GM03348 (cell line): ENCODE measurements at regions not wholly inside any gene's neighbourhood (a gene's known extent, or its start where the extent isn't known, plus 50 kb on each side); places are given as distances from the start of the nearest gene placed in this dataset.
"Not testable (repeated sequence)": the region's sequence is repeated elsewhere in the genome, so short reads cannot be mapped to it uniquely, and the experiment has no call there.

Experiments
- DNase-seq: peaks from one replicate; pipeline ENCODE4 v3.0.0; 2012; ENCODE audit warnings: low spot score

- peak; percentile 48 for DNase-seq
These were observed 943.2 kb downstream of the MCTP2 start for GRCh38 chr15:95174301-95175259.

- DNase-seq, result no peak
These were observed 944.7 kb downstream of the MCTP2 start for GRCh38 chr15:95175914-95176658.

DNA sequence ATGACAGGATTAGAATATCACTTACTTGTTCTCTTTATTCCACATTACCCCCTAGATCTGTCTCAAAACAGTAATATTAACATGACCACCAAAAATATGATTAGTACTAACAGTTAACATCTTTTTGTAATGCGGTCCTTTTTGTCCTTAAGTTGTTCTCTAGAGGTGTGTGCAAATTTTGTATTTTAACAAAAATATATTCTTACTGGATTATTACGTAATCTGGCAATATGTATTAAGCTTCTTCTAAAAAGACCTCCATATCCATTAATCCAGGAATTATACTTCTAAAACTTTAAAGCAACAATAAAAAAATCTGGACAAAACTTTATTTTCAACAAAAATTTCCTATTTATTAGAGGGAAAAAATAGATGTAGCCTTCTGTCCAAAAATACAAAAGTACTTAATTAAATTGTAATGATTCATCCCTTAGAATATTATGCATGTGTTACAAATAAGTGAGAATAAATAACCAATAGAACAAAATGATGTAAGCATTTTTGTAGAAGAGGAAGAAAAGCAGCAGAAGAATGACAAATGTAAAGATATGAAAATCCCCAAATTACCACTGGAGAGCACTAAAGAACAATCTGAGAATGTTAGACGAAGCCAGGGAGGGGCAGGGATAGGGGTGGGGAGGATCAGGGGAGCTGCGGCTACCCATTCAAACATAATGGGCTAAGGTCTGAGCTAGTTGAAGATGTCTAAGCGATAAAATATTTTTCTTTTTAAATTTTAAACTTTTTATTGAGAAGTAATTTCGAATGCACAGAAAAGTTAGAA, 945.6 kb downstream of the MCTP2 start:
- no peak for DNase-seq

GRCh38 chr15:95180530-95180929, 949.2 kb downstream of the MCTP2 start:
- no peak for DNase-seq

GRCh38 chr15:95182091-95182490, 950.7 kb downstream of the MCTP2 start:
- no peak for DNase-seq

- DNase-seq, result no peak
These were observed 961.6 kb downstream of the MCTP2 start for GRCh38 chr15:95192923-95193322.

- no peak for DNase-seq
These were observed 963.4 kb downstream of the MCTP2 start for GRCh38 chr15:95194746-95195145.

GRCh38 chr15:95196176-95196915, 965.0 kb downstream of the MCTP2 start:
- DNase-seq, result no peak

DNA sequence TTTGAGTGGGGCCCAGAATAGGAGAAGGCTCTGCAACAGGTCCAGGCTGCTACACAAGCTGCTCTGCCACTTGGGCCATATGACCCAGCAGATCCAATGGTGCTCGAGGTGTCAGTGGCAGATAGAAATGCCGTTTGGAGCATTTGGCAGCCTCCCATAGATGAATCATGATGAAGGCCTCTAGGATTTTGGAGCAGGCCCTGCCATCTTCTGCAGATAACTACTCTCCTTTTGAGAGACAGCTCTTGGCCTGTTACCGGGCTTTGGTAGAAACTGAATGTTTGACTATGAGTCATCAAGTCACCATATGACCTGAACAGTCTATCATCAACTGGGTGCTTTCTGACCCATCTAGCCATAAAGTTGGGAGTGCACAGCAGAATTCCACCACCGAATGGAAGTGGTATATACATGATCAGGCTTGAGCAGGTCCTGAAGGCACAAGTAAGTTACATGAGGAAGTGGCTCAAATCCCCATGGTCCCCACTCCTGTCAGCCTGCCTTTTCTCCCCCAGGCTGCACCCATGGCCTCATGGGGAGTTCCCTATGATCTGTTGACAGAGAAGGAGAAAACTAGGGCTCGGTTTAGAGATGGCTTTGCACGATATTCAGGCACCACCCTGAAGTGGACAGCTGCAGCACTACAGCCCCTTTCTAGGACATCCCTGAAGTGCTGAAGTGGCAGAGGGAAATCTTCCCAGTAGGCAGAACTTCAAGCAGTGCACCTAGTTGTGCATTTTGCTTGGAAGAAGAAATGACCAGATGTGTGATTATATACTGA, 971.4 kb downstream of the MCTP2 start:
- DNase-seq, result peak; percentile 4

DNA sequence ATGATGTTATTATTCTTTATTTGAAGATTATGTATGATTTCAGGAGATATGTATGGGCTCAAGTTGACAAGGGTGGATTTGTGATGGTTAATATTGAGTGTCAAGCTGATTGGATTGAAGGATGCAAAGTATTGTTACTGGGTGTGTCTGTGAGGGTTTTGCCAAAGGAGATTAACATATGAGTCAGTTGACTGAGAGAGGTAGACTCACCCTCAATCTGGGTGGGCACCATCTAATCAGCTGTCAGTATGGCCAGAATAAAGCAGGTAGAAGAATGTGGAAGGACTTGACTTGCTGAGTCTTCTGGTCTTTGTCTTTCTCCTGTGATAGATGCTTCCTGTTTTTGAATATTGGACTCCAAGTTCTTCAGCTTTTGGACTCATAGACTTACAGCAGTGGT, 973.7 kb downstream of the MCTP2 start:
- DNase-seq, result no peak

DNA sequence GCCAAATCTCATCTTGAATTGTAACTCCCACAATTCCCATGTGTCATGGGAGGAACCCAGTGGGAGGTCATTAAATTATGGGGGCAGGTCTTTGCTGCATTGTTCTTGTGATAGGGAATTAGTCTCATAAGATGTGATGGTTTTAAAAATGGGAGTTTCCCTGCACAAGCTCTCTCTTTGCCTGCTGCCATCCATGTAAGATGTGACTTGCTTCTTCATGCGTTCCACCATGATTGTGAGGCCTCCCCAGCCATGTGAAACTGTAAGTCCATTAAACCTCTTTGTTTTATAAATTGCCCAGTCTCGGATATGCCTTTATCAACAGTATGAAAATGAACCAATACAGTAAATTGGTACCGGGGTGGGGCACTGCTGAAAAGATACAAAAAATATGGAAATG, 974.5 kb downstream of the MCTP2 start:
- not testable (repeated sequence) for DNase-seq

DNA sequence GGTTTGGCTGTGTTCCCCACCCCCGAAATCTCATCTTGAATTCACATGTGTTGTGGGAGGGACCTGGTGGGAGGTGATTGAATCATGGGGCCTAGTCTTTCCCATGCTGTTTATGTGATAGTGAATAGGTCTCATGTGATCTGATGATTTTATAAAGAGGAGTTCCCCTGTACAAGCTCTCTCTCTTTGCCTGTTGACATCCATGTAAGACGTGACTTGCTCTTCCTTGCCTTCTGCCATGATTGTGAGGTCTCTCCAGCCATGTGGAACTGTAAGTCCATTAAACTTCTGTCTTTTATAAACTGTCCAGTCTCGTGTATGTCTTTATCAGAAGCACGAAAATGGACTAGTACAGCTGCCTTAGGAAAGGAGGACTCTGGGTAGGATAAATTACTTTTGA, 976.7 kb downstream of the MCTP2 start:
- no peak for DNase-seq

GRCh38 chr15:95208988-95209387, 977.6 kb downstream of the MCTP2 start:
- DNase-seq, result peak; percentile 3

DNA sequence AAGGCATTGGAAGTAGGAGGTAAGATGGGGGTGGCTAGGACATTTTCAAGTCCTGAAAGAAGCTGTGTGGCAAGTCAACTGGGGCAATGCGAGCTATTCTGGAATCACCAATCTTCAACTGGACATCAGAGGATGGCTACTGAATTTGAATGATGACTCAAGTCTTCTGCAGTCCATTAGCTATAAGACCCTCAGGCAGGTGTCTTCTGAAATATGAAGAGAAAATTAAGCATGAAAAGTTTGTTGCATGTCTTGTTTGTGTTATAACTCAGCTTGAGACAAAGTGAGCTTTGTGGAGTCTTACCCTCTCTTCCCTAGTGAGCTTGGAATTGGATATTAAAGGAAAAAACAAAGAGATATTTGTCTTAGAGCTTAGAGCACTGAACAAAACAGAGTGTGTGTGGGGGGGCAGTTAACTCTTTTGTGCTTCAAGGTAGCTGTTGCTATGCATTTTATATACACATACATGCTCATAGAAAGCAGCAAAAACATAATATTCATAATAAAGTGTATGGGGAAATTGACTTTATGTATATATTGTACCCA, 979.1 kb downstream of the MCTP2 start:
- DNase-seq, result no peak

GRCh38 chr15:95215017-95215416, 983.7 kb downstream of the MCTP2 start:
- DNase-seq, result no peak

DNA sequence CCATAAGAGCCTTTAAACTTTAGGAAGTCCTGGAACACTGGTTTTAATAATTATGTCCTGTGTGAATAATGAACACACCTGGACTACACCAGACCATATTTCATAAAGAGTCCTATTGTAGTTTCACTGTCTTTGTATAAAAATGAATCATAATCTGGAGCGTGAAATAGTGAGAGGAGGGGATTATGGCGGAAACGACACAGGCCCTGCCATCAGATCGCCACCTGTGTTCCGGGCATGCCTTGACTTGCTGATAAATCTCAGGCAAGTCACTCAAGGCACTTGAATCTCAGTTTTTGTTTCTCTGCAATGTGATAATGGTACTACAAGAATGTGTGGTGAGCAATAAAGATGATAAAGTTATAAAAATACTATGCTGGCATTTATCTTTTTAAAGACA, 995.5 kb downstream of the MCTP2 start:
- DNase-seq, result no peak

DNA sequence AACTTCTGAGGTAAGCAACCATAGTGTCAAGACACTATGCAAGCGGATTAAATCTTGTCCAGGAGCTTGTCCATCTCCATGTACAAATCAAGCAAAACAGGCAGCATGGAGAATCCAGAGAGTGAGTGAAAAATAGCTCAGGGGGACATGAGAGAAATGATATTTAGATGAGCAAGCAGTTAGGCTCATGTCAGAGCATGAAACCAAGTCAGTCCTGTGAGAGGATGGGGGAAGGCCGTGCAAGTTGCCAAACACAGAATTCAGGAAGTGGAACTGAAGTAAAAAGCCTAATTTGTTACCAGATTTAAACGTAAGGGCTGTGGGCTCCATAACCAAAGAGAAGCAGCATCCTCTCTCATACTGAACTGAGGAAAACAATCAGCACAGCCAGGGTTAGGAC, 995.9 kb downstream of the MCTP2 start:
- no peak for DNase-seq

- DNase-seq, result no peak
These were observed 997.6 kb downstream of the MCTP2 start for GRCh38 chr15:95228856-95229555.

- DNase-seq, result no peak
These were observed 1003.7 kb downstream of the MCTP2 start for GRCh38 chr15:95235033-95235432.
